ENCODE measurements at regions not wholly inside any gene's neighbourhood (a gene's known extent, or its start where the extent isn't known, plus 50 kb on each side); places are given as distances from the start of the nearest gene placed in this dataset.

DNA sequence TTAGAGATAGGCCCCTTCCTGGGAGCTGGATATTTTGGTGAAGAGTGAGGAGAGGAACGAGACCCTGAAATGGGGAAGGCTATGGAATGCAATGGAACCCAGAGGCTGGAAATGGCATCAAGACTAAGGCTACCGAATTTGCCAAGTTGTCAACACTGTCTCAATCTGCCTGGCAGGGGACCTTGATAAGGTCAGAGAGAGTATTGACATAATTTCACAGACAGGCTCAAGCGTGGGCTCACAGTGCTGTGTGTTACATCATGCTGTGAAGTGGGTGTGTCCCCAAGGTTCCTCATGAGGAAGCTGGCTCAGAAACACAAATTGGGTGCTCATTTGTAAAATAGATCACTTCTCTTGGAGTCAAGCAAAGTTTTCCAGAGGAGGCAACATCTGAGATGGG is 51.8 kb upstream of the CYRIA start:
- no peak for FAIRE-seq

DNA sequence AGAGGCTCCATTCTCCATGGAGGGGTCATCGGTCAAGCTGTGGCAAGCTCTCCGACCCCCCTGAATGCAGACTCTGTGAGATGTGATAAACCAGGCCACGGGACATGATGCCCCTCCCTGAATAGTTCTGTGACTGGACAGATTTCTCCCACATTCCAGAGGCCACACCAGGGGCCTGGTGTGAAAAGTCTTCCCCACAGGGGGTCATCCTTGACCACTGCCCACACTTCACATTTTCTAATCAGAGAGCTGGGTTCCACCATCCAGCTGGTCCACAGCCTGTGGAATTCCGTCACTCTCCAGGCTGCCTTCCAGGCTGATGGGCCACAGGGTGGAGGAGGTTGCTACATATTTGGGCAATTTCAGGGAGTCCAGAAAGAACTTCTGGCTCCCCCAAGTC is 51.3 kb upstream of the CYRIA start:
- FAIRE-seq: no peak

GRCh38 chr2:16716024-16716423 is 50.4 kb upstream of the CYRIA start:
- no peak for FAIRE-seq

Data from A204.1 (cell line).